ENCODE measurements at regions not wholly inside any gene's neighbourhood (a gene's known extent, or its start where the extent isn't known, plus 50 kb on each side); places are given as distances from the start of the nearest gene placed in this dataset.

GRCh38 chr12:72084061-72084460 lies 145.4 kb downstream of the TPH2 start:
- no peak for TF ChIP-seq POLR2A (IDR thresholded peaks at IDR 0.05; ENCODE audit: low read depth, low read length)
- TF ChIP-seq MXI1 (IDR thresholded peaks at IDR 0.05; ENCODE audit: low read depth, low read length), result no peak
- TF ChIP-seq EZH2 (IDR thresholded peaks at IDR 0.05; ENCODE audit: borderline replicate concordance, control insufficient read depth, low read depth, low read length), result no peak
- TF ChIP-seq NR2F1 (conservative IDR thresholded peaks at IDR 0.05), result no peak
- TF ChIP-seq, protein P1, sequence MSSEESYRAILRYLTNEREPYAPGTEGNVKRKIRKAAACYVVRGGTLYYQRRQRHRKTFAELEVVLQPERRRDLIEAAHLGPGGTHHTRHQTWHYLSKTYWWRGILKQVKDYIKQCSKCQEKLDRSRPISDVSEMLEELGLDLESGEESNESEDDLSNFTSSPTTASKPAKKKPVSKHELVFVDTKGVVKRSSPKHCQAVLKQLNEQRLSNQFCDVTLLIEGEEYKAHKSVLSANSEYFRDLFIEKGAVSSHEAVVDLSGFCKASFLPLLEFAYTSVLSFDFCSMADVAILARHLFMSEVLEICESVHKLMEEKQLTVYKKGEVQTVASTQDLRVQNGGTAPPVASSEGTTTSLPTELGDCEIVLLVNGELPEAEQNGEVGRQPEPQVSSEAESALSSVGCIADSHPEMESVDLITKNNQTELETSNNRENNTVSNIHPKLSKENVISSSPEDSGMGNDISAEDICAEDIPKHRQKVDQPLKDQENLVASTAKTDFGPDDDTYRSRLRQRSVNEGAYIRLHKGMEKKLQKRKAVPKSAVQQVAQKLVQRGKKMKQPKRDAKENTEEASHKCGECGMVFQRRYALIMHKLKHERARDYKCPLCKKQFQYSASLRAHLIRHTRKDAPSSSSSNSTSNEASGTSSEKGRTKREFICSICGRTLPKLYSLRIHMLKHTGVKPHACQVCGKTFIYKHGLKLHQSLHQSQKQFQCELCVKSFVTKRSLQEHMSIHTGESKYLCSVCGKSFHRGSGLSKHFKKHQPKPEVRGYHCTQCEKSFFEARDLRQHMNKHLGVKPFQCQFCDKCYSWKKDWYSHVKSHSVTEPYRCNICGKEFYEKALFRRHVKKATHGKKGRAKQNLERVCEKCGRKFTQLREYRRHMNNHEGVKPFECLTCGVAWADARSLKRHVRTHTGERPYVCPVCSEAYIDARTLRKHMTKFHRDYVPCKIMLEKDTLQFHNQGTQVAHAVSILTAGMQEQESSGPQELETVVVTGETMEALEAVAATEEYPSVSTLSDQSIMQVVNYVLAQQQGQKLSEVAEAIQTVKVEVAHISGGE (CRISPR knock-in tag; IDR thresholded peaks at IDR 0.05), result no peak
- TF ChIP-seq, protein P2, sequence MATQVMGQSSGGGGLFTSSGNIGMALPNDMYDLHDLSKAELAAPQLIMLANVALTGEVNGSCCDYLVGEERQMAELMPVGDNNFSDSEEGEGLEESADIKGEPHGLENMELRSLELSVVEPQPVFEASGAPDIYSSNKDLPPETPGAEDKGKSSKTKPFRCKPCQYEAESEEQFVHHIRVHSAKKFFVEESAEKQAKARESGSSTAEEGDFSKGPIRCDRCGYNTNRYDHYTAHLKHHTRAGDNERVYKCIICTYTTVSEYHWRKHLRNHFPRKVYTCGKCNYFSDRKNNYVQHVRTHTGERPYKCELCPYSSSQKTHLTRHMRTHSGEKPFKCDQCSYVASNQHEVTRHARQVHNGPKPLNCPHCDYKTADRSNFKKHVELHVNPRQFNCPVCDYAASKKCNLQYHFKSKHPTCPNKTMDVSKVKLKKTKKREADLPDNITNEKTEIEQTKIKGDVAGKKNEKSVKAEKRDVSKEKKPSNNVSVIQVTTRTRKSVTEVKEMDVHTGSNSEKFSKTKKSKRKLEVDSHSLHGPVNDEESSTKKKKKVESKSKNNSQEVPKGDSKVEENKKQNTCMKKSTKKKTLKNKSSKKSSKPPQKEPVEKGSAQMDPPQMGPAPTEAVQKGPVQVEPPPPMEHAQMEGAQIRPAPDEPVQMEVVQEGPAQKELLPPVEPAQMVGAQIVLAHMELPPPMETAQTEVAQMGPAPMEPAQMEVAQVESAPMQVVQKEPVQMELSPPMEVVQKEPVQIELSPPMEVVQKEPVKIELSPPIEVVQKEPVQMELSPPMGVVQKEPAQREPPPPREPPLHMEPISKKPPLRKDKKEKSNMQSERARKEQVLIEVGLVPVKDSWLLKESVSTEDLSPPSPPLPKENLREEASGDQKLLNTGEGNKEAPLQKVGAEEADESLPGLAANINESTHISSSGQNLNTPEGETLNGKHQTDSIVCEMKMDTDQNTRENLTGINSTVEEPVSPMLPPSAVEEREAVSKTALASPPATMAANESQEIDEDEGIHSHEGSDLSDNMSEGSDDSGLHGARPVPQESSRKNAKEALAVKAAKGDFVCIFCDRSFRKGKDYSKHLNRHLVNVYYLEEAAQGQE (IDR thresholded peaks at IDR 0.05; ENCODE audit: low read depth, low read length), result no peak
- TF ChIP-seq RCOR1 (conservative IDR thresholded peaks at IDR 0.05; ENCODE audit: low read depth, low read length), result no peak
- TF ChIP-seq, protein P3, sequence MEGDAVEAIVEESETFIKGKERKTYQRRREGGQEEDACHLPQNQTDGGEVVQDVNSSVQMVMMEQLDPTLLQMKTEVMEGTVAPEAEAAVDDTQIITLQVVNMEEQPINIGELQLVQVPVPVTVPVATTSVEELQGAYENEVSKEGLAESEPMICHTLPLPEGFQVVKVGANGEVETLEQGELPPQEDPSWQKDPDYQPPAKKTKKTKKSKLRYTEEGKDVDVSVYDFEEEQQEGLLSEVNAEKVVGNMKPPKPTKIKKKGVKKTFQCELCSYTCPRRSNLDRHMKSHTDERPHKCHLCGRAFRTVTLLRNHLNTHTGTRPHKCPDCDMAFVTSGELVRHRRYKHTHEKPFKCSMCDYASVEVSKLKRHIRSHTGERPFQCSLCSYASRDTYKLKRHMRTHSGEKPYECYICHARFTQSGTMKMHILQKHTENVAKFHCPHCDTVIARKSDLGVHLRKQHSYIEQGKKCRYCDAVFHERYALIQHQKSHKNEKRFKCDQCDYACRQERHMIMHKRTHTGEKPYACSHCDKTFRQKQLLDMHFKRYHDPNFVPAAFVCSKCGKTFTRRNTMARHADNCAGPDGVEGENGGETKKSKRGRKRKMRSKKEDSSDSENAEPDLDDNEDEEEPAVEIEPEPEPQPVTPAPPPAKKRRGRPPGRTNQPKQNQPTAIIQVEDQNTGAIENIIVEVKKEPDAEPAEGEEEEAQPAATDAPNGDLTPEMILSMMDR (IDR thresholded peaks at IDR 0.05 in 2 of 3, conservative IDR thresholded peaks at IDR 0.05 in 1 of 3; ENCODE audit: control insufficient read depth in 2 of 3, extremely low read depth in 1 of 3, insufficient read depth in 1 of 3, low read depth in 3 of 3, low read length in 3 of 3), result no peak

Data from GM12878 (cell line).